Endothelial cell of umbilical vein (primary cell): ENCODE measurements at regions not wholly inside any gene's neighbourhood (a gene's known extent, or its start where the extent isn't known, plus 50 kb on each side); places are given as distances from the start of the nearest gene placed in this dataset.

Experiments used
- EZH2 ChIP-seq: IDR thresholded peaks from 2 replicates; pipeline ENCODE4 v1.6.1; 2012; ENCODE audit warnings: borderline replicate concordance, low read depth, mild to moderate bottlenecking, moderate library complexity, low read length, inconsistent platforms; ENCODE audit not compliant: severe bottlenecking
- JUN ChIP-seq: IDR thresholded peaks from 2 replicates; pipeline ENCODE4 v1.6.1; 2011; ENCODE audit warnings: borderline replicate concordance, low read depth; ENCODE audit not compliant: insufficient read length, insufficient read depth
- POLR2A ChIP-seq: IDR thresholded peaks from 2 replicates; pipeline ENCODE4 v1.6.1; 2012; ENCODE audit warnings: low read depth, mild to moderate bottlenecking, control low read depth, low read length
- TF ChIP-seq, protein P1 (sequence below), 2 donors: IDR thresholded peaks; 1 replicate in 1 of 2; 2 replicates in 1 of 2; pipeline ENCODE4 v1.5.1; 2011; ENCODE audit warnings: low read length in 2 of 2, mild to moderate bottlenecking in 2 of 2, moderate library complexity in 2 of 2, control low read depth in 1 of 2, inconsistent platforms in 1 of 2, low read depth in 1 of 2; ENCODE audit not compliant: insufficient read depth in 1 of 2; ENCODE audit errors: extremely low read depth in 1 of 2

DNA sequence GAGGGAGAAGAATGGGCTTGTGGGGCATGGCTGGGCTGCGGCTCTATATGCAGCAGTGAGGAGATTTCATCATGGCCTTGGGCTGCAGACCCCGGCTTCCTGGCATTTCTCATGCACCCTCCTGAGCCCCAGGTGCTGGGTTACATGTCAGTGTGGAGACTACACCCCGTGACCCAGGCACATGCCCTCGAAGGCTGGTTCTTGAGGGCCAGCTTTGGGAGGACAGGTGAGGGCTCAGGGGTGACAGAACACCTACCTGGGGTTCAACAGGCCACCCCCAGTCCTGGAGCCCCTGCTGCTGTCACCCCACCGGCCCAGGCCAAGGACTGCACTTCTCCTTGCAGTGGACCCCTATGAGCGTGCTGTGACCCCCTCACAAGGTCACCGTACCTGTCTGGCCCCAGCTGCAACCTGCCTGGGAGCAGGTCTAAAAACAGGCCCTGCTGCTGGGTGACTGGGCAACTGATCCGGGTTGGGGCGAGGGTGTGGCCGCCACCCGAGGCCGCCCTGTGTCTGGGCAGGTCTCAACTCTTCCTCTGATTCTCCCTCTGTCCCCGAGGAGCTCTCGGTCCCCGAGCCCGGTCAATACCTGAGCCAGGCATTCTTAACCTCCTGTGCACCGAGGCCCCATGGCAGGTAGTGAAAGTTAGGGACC, 94.8 kb upstream of the OTOS start:
- TF ChIP-seq JUN (no peak), EZH2 (no peak), POLR2A (no peak)
- TF ChIP-seq, protein P1, sequence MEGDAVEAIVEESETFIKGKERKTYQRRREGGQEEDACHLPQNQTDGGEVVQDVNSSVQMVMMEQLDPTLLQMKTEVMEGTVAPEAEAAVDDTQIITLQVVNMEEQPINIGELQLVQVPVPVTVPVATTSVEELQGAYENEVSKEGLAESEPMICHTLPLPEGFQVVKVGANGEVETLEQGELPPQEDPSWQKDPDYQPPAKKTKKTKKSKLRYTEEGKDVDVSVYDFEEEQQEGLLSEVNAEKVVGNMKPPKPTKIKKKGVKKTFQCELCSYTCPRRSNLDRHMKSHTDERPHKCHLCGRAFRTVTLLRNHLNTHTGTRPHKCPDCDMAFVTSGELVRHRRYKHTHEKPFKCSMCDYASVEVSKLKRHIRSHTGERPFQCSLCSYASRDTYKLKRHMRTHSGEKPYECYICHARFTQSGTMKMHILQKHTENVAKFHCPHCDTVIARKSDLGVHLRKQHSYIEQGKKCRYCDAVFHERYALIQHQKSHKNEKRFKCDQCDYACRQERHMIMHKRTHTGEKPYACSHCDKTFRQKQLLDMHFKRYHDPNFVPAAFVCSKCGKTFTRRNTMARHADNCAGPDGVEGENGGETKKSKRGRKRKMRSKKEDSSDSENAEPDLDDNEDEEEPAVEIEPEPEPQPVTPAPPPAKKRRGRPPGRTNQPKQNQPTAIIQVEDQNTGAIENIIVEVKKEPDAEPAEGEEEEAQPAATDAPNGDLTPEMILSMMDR (IDR thresholded peaks at IDR 0.05; ENCODE audit: extremely low read depth in 1 of 2, insufficient read depth in 1 of 2, low read depth in 1 of 2, low read length in 2 of 2), result no peak
